H1 (cell line): ENCODE measurements at regions not wholly inside any gene's neighbourhood (a gene's known extent, or its start where the extent isn't known, plus 50 kb on each side); places are given as distances from the start of the nearest gene placed in this dataset.

Experiments used
- CTCF ChIP-seq, 3 experiments: IDR thresholded peaks; 1 replicate in 2 of 3; 2 replicates in 1 of 3; pipeline versions ENCODE4 v1.5.1 to v1.6.1; 2011; ENCODE audit warnings: low read length in 3 of 3, mild to moderate bottlenecking in 3 of 3, inconsistent platforms in 2 of 3, low read depth in 1 of 3, moderate library complexity in 1 of 3; ENCODE audit not compliant: insufficient read depth in 1 of 3; ENCODE audit errors: control extremely low read depth in 1 of 3

- peak; percentile 76 to 96 (median 91) for TF ChIP-seq CTCF (IDR thresholded peaks at IDR 0.05; ENCODE audit: control extremely low read depth in 1 of 3, insufficient read depth in 1 of 3, low read depth in 1 of 3, low read length in 3 of 3)
Observed at GRCh38 chr1:244210884-244211558, 159.9 kb downstream of the ZBTB18 start (continued).
